Sigmoid colon (tissue), 6 donors: ENCODE measurements at regions not wholly inside any gene's neighbourhood (a gene's known extent, or its start where the extent isn't known, plus 50 kb on each side); places are given as distances from the start of the nearest gene placed in this dataset.
"Not testable (repeated sequence)": the region's sequence is repeated elsewhere in the genome, so short reads cannot be mapped to it uniquely, and the experiment has no call there.

Source experiments
- DNase-seq: peaks from one replicate; pipeline ENCODE4 v3.0.0-alpha.2; 2019
- H3K27ac ChIP-seq, 4 donors: fragments of 200-600 bp; sonication (generic); one replicate each; pipeline ENCODE4 v1.5.1; 2016 to 2019; ENCODE audit warnings: mild to moderate bottlenecking in 1 of 4
- H3K27me3 ChIP-seq, 3 donors: fragments of 200-600 bp; sonication (generic); one replicate each; pipeline ENCODE4 v1.5.1; 2019; ENCODE audit warnings: mild to moderate bottlenecking in 1 of 3
- H3K36me3 ChIP-seq, 4 donors: fragments of 200-600 bp; sonication (generic); one replicate each; pipeline ENCODE4 v1.5.1; 2016 to 2019
- H3K4me1 ChIP-seq, 4 donors: fragments of 200-600 bp; sonication (generic); one replicate each; pipeline ENCODE4 v1.5.1; 2017 to 2019
- H3K4me3 ChIP-seq, 4 donors: fragments of 200-600 bp; sonication (generic); one replicate each; pipeline ENCODE4 v1.5.1; 2017 to 2019; ENCODE audit warnings: mild to moderate bottlenecking in 2 of 4, moderate library complexity in 1 of 4
- H3K9me3 ChIP-seq, 4 donors: fragments of 200-600 bp in 3 of 4; sonication (generic) in 3 of 4; one replicate each; pipeline versions ENCODE4 v1.5.1 to v1.6.1; 2013 to 2019
- CTCF ChIP-seq, 4 experiments: fragments of 450-650 bp in 3 of 4; fragments of 200-600 bp in 1 of 4; IDR thresholded peaks; one replicate each; pipeline ENCODE4 v1.5.1; 2016 to 2019; ENCODE audit warnings: antibody characterized with exemption in 4 of 4, mild to moderate bottlenecking in 3 of 4, moderate library complexity in 2 of 4
- EP300 ChIP-seq, 4 donors: sonication (generic); formaldehyde crosslinking; IDR thresholded peaks; one replicate each; pipeline ENCODE4 v1.6.1; 2017; ENCODE audit warnings: antibody characterized with exemption in 4 of 4
- POLR2A ChIP-seq, 2 donors: fragments of 450-650 bp; IDR thresholded peaks; one replicate each; pipeline ENCODE4 v1.6.1; 2016; ENCODE audit warnings: antibody characterized with exemption in 2 of 2, mild to moderate bottlenecking in 2 of 2, moderate library complexity in 2 of 2
- POLR2AphosphoS5 ChIP-seq, 4 donors: sonication (generic); formaldehyde crosslinking; IDR thresholded peaks; one replicate each; pipeline ENCODE4 v1.6.1; 2017; ENCODE audit warnings: antibody characterized with exemption in 4 of 4
- WGBS, 2 donors: extraction: QIAGEN DNeasy Blood & Tissue Kit; methylation state at CpG; one replicate each; pipeline ENCODE4 v1.1.7; 2013; 5-methylcytosine and 5-hydroxymethylcytosine counted together
- intact Hi-C: fragments of 100-400 bp; cut with DNase I; formaldehyde crosslinking; loops from one replicate; pipeline ENCODE4 v1.15.1; 2023
- donor health status: healthy with polysubstance abuse.
- donor health status: healthy.

GRCh38 chr5:25285136-25285535 is 640.4 kb upstream of the CDH10 start:
- TF ChIP-seq POLR2AphosphoS5 (IDR thresholded peaks at IDR 0.05) (no peak), POLR2A (IDR thresholded peaks at IDR 0.05) (no peak), CTCF (IDR thresholded peaks at IDR 0.05) (no peak), EP300 (IDR thresholded peaks at IDR 0.05) (no peak)
- H3K9me3 ChIP-seq, result peaks cover 0 to 2% (median 0%) of the 10 kb centered on the region in 4 donors
- DNase-seq, result no peak
- 50 to 51% methylated on average over 3 of the region's 3 CpGs for WGBS, 2 donors
- no peak overlapping the region for H3K4me3 ChIP-seq
- H3K36me3 ChIP-seq, result no peaks in the 10 kb centered on the region
- no peaks in the 10 kb centered on the region for H3K27me3 ChIP-seq
- intact Hi-C loops, result no loop called here
- H3K27ac ChIP-seq, result no peak overlapping the region
- no peaks in the 10 kb centered on the region for H3K4me1 ChIP-seq

GRCh38 chr5:25263507-25263906 is 618.7 kb upstream of the CDH10 start:
- WGBS, 2 donors, result 91 to 94% methylated on average over 14 of the region's 14 CpGs
- intact Hi-C loops, H3K4me3 ChIP-seq, H3K9me3 ChIP-seq, H3K27me3 ChIP-seq, H3K36me3 ChIP-seq, H3K4me1 ChIP-seq, DNase-seq, H3K27ac ChIP-seq: not testable (repeated sequence)

- no peaks in the 10 kb centered on the region for H3K4me1 ChIP-seq
- DNase-seq, result no peak
- H3K27ac ChIP-seq, result no peak overlapping the region
- no peak overlapping the region for H3K4me3 ChIP-seq
- WGBS, 2 donors, result 67 to 83% methylated on average over 2 of the region's 2 CpGs
- intact Hi-C loops, result no loop called here
- H3K27me3 ChIP-seq, result no peaks in the 10 kb centered on the region
- peaks cover 0 to 3% (median 0%) of the 10 kb centered on the region in 4 donors for H3K9me3 ChIP-seq
- TF ChIP-seq POLR2AphosphoS5 (IDR thresholded peaks at IDR 0.05), result no peak
- TF ChIP-seq POLR2A (IDR thresholded peaks at IDR 0.05), result no peak
- TF ChIP-seq EP300 (IDR thresholded peaks at IDR 0.05), result no peak
- no peak for TF ChIP-seq CTCF (IDR thresholded peaks at IDR 0.05)
- H3K36me3 ChIP-seq, result no peaks in the 10 kb centered on the region
These were observed 617.4 kb upstream of the CDH10 start for GRCh38 chr5:25262221-25262620.

GRCh38 chr5:25255128-25255527 is 610.4 kb upstream of the CDH10 start:
- Histone ChIP-seq H3K27me3 (no peaks in the 10 kb centered on the region), H3K9me3 (peaks cover 0 to 2% (median 0%) of the 10 kb centered on the region in 4 donors), H3K36me3 (no peaks in the 10 kb centered on the region), H3K4me1 (no peaks in the 10 kb centered on the region), H3K4me3 (no peak overlapping the region), H3K27ac (no peak overlapping the region)
- DNase-seq, result no peak
- intact Hi-C loops, result no loop called here
- no peak for TF ChIP-seq POLR2A (IDR thresholded peaks at IDR 0.05)
- no peak for TF ChIP-seq POLR2AphosphoS5 (IDR thresholded peaks at IDR 0.05)
- TF ChIP-seq EP300 (IDR thresholded peaks at IDR 0.05), result no peak
- TF ChIP-seq CTCF (IDR thresholded peaks at IDR 0.05), result no peak
- WGBS, 2 donors, result 33 to 63% methylated on average over 1 of the region's 1 CpG

GRCh38 chr5:25241981-25242380 is 597.2 kb upstream of the CDH10 start:
- no peaks in the 10 kb centered on the region for H3K27me3 ChIP-seq
- TF ChIP-seq POLR2AphosphoS5 (IDR thresholded peaks at IDR 0.05) (no peak), CTCF (IDR thresholded peaks at IDR 0.05) (no peak), POLR2A (IDR thresholded peaks at IDR 0.05) (no peak), EP300 (IDR thresholded peaks at IDR 0.05) (no peak)

GRCh38 chr5:25238720-25239119 is 593.9 kb upstream of the CDH10 start:
- H3K4me3 ChIP-seq, H3K9me3 ChIP-seq, H3K27ac ChIP-seq, H3K36me3 ChIP-seq, intact Hi-C loops, H3K4me1 ChIP-seq, DNase-seq, H3K27me3 ChIP-seq: not testable (repeated sequence)
- WGBS, 2 donors, result 92 to 94% methylated on average over 4 of the region's 4 CpGs

More at GRCh38 chr5:25241981-25242380, 597.2 kb upstream of the CDH10 start:
- intact Hi-C loops, result no loop called here
- Histone ChIP-seq H3K9me3 (peaks cover 0 to 6% (median 0%) of the 10 kb centered on the region in 4 donors), H3K27ac (no peak overlapping the region), H3K36me3 (no peaks in the 10 kb centered on the region), H3K4me1 (no peaks in the 10 kb centered on the region), H3K4me3 (no peak overlapping the region)
- DNase-seq, result no peak
- WGBS, 2 donors, result 57 to 77% methylated on average over 4 of the region's 4 CpGs
